ENCODE measurements at regions not wholly inside any gene's neighbourhood (a gene's known extent, or its start where the extent isn't known, plus 50 kb on each side); places are given as distances from the start of the nearest gene placed in this dataset.
A peak's percentile ranks its signal among the peaks of the same experiment; 100 is the strongest.

GRCh38 chr12:31818623-31819268 lies 89.9 kb upstream of the AMN1 start:
- no peaks in the 10 kb centered on the region for H3K27me3 Mint-ChIP-seq (ENCODE audit: insufficient read depth, low read depth)
- no peak overlapping the region for H3K27ac ChIP-seq
- no peaks in the 10 kb centered on the region for H3K36me3 ChIP-seq
- DNase-seq (ENCODE audit: low spot score) = no peak
- TF ChIP-seq CTCF (IDR thresholded peaks at IDR 0.05) = no peak
- TF ChIP-seq EZH2phosphoT487 (IDR thresholded peaks at IDR 0.05) = no peak
- no peak for TF ChIP-seq EZH2 (IDR thresholded peaks at IDR 0.05)
- no peaks in the 10 kb centered on the region for H3K4me1 ChIP-seq
- H3F3A ChIP-seq (ENCODE audit: low read depth) = no peaks in the 10 kb centered on the region
- H3K27me3 ChIP-seq = no peaks in the 10 kb centered on the region
- no peak overlapping the region for H3K4me2 ChIP-seq
- H3K4me1 Mint-ChIP-seq = no peaks in the 10 kb centered on the region
- no peak overlapping the region for H3K4me3 Mint-ChIP-seq
- H3K9me3 ChIP-seq (ENCODE audit: low read depth) = no peaks in the 10 kb centered on the region
- H3K9ac ChIP-seq = no peak overlapping the region
- H3K4me3 ChIP-seq = no peak overlapping the region
- no peaks in the 10 kb centered on the region for H3K79me2 ChIP-seq (ENCODE audit: low read depth)
- no peak overlapping the region for H2AFZ ChIP-seq (replicated peaks)
- no peaks in the 10 kb centered on the region for H4K20me1 ChIP-seq (ENCODE audit: low read depth)
- H3K9me3 Mint-ChIP-seq = no peaks in the 10 kb centered on the region
- H3K36me3 Mint-ChIP-seq = no peaks in the 10 kb centered on the region
- H3K27ac Mint-ChIP-seq = no peak overlapping the region

- Histone ChIP-seq H3K36me3 (no peaks in the 10 kb centered on the region), H3K4me1 (no peaks in the 10 kb centered on the region), H3K27ac (no peak overlapping the region), H3K27me3 (no peaks in the 10 kb centered on the region), H2AFZ (replicated peaks) (no peak overlapping the region), H3K79me2 (ENCODE audit: low read depth) (no peaks in the 10 kb centered on the region), H3K4me2 (no peak overlapping the region), H3F3A (ENCODE audit: low read depth) (no peaks in the 10 kb centered on the region), H3K9me3 (ENCODE audit: low read depth) (no peaks in the 10 kb centered on the region), H3K4me3 (no peak overlapping the region), H4K20me1 (ENCODE audit: low read depth) (no peaks in the 10 kb centered on the region), H3K9ac (no peak overlapping the region)
- no peaks in the 10 kb centered on the region for H3K9me3 Mint-ChIP-seq
- no peak for DNase-seq (ENCODE audit: low spot score)
- H3K36me3 Mint-ChIP-seq = no peaks in the 10 kb centered on the region
- no peak for TF ChIP-seq EZH2 (IDR thresholded peaks at IDR 0.05)
- H3K27ac Mint-ChIP-seq = no peak overlapping the region
- H3K4me1 Mint-ChIP-seq = peaks cover 7% of the 10 kb centered on the region
- no peaks in the 10 kb centered on the region for H3K27me3 Mint-ChIP-seq (ENCODE audit: insufficient read depth, low read depth)
- no peak overlapping the region for H3K4me3 Mint-ChIP-seq
Observed at GRCh38 chr12:31817120-31817519, 88.3 kb upstream of the AMN1 start.

GRCh38 chr12:31815096-31815495 lies 86.3 kb upstream of the AMN1 start:
- H4K20me1 ChIP-seq (ENCODE audit: low read depth) = no peaks in the 10 kb centered on the region
- no peak overlapping the region for H3K4me3 ChIP-seq
- H3K9ac ChIP-seq = no peak overlapping the region
- Mint-ChIP-seq H3K4me1 (peaks cover 9% of the 10 kb centered on the region), H3K4me3 (no peak overlapping the region), H3K9me3 (no peaks in the 10 kb centered on the region), H3K27me3 (ENCODE audit: insufficient read depth, low read depth) (no peaks in the 10 kb centered on the region), H3K36me3 (no peaks in the 10 kb centered on the region), H3K27ac (no peak overlapping the region)
- no peak for DNase-seq (ENCODE audit: low spot score)
- H3K27me3 ChIP-seq = no peaks in the 10 kb centered on the region
- H3K79me2 ChIP-seq (ENCODE audit: low read depth) = no peaks in the 10 kb centered on the region
- H3K4me1 ChIP-seq = no peaks in the 10 kb centered on the region
- H3K9me3 ChIP-seq (ENCODE audit: low read depth) = no peaks in the 10 kb centered on the region
- TF ChIP-seq EZH2 (IDR thresholded peaks at IDR 0.05) (no peak), CTCF (IDR thresholded peaks at IDR 0.05) (no peak), EZH2phosphoT487 (IDR thresholded peaks at IDR 0.05) (no peak)
- no peaks in the 10 kb centered on the region for H3K36me3 ChIP-seq
- no peaks in the 10 kb centered on the region for H3F3A ChIP-seq (ENCODE audit: low read depth)
- no peak overlapping the region for H2AFZ ChIP-seq (replicated peaks)
- H3K4me2 ChIP-seq = no peak overlapping the region
- no peak overlapping the region for H3K27ac ChIP-seq

- H3K4me1 ChIP-seq = no peaks in the 10 kb centered on the region
- Mint-ChIP-seq H3K36me3 (no peaks in the 10 kb centered on the region), H3K4me3 (no peak overlapping the region), H3K27me3 (ENCODE audit: insufficient read depth, low read depth) (no peaks in the 10 kb centered on the region), H3K9me3 (no peaks in the 10 kb centered on the region), H3K4me1 (peaks cover 11% of the 10 kb centered on the region), H3K27ac (peak overlapping the region; percentile 30)
- no peaks in the 10 kb centered on the region for H3K27me3 ChIP-seq
- DNase-seq (ENCODE audit: low spot score) = peak; percentile 53
- H3K79me2 ChIP-seq (ENCODE audit: low read depth) = no peaks in the 10 kb centered on the region
- H3K4me3 ChIP-seq = no peak overlapping the region
- no peak overlapping the region for H2AFZ ChIP-seq (replicated peaks)
- no peaks in the 10 kb centered on the region for H3F3A ChIP-seq (ENCODE audit: low read depth)
- H3K9ac ChIP-seq = no peak overlapping the region
- TF ChIP-seq EZH2 (IDR thresholded peaks at IDR 0.05) = no peak
- no peak for TF ChIP-seq EZH2phosphoT487 (IDR thresholded peaks at IDR 0.05)
- peak; percentile 35 for TF ChIP-seq CTCF (IDR thresholded peaks at IDR 0.05)
- no peaks in the 10 kb centered on the region for H4K20me1 ChIP-seq (ENCODE audit: low read depth)
- no peak overlapping the region for H3K27ac ChIP-seq
- H3K9me3 ChIP-seq (ENCODE audit: low read depth) = no peaks in the 10 kb centered on the region
- no peaks in the 10 kb centered on the region for H3K36me3 ChIP-seq
- H3K4me2 ChIP-seq = no peak overlapping the region
Observed at GRCh38 chr12:31813305-31813704, 84.5 kb upstream of the AMN1 start.

Data from neural progenitor cell (in vitro differentiated cells).